ENCODE measurements at regions not wholly inside any gene's neighbourhood (a gene's known extent, or its start where the extent isn't known, plus 50 kb on each side); places are given as distances from the start of the nearest gene placed in this dataset.

- H3K4me1 ChIP-seq (ENCODE audit: low read depth, poor library complexity, severe bottlenecking), result peaks cover 9% of the 10 kb centered on the region
- H3K27ac ChIP-seq, result no peak overlapping the region
- no peak overlapping the region for H3K4me3 ChIP-seq (IDR thresholded peaks at IDR 0.05; ENCODE audit: insufficient read depth, low read depth, low read length)
- H3K36me3 ChIP-seq (ENCODE audit: insufficient read depth), result no peaks in the 10 kb centered on the region
- no peaks in the 10 kb centered on the region for H3K79me2 ChIP-seq (ENCODE audit: insufficient read depth, low read depth)
- no peak for TF ChIP-seq CTCF (conservative IDR thresholded peaks at IDR 0.05; ENCODE audit: low read depth, low read length)
- H3K9ac ChIP-seq, result no peak overlapping the region
- H3K27me3 ChIP-seq (ENCODE audit: insufficient read depth, low read depth), result no peaks in the 10 kb centered on the region
- H4K20me1 ChIP-seq (ENCODE audit: insufficient read depth), result no peaks in the 10 kb centered on the region
- no peak overlapping the region for H3K4me2 ChIP-seq
- no peak overlapping the region for H2AFZ ChIP-seq (ENCODE audit: low read depth)
These were observed 54.8 kb upstream of the PTHLH start for GRCh38 chr12:28027328-28027727.

GRCh38 chr12:28027947-28028724 is 55.6 kb upstream of the PTHLH start:
- no peak overlapping the region for H3K4me2 ChIP-seq
- no peaks in the 10 kb centered on the region for H3K36me3 ChIP-seq (ENCODE audit: insufficient read depth)
- H4K20me1 ChIP-seq (ENCODE audit: insufficient read depth), result no peaks in the 10 kb centered on the region
- no peak for TF ChIP-seq CTCF (conservative IDR thresholded peaks at IDR 0.05; ENCODE audit: low read depth, low read length)
- H2AFZ ChIP-seq (ENCODE audit: low read depth), result no peak overlapping the region
- no peak overlapping the region for H3K9ac ChIP-seq
- peaks cover 9% of the 10 kb centered on the region for H3K4me1 ChIP-seq (ENCODE audit: low read depth, poor library complexity, severe bottlenecking)
- H3K27ac ChIP-seq, result no peak overlapping the region
- no peaks in the 10 kb centered on the region for H3K79me2 ChIP-seq (ENCODE audit: insufficient read depth, low read depth)
- H3K27me3 ChIP-seq (ENCODE audit: insufficient read depth, low read depth), result no peaks in the 10 kb centered on the region
- H3K4me3 ChIP-seq (IDR thresholded peaks at IDR 0.05; ENCODE audit: insufficient read depth, low read depth, low read length), result no peak overlapping the region

- Histone ChIP-seq H4K20me1 (ENCODE audit: insufficient read depth) (no peaks in the 10 kb centered on the region), H3K27me3 (ENCODE audit: insufficient read depth, low read depth) (no peaks in the 10 kb centered on the region), H3K79me2 (ENCODE audit: insufficient read depth, low read depth) (no peaks in the 10 kb centered on the region), H3K9ac (no peak overlapping the region), H3K4me1 (ENCODE audit: low read depth, poor library complexity, severe bottlenecking) (no peaks in the 10 kb centered on the region), H3K36me3 (ENCODE audit: insufficient read depth) (no peaks in the 10 kb centered on the region), H3K27ac (no peak overlapping the region), H2AFZ (ENCODE audit: low read depth) (no peak overlapping the region), H3K4me3 (IDR thresholded peaks at IDR 0.05; ENCODE audit: insufficient read depth, low read depth, low read length) (no peak overlapping the region), H3K4me2 (no peak overlapping the region)
- TF ChIP-seq CTCF (conservative IDR thresholded peaks at IDR 0.05; ENCODE audit: low read depth, low read length), result no peak
These were observed 60.4 kb upstream of the PTHLH start for GRCh38 chr12:28032811-28033537.

- no peak overlapping the region for H3K4me2 ChIP-seq
- no peaks in the 10 kb centered on the region for H3K79me2 ChIP-seq (ENCODE audit: insufficient read depth, low read depth)
- no peaks in the 10 kb centered on the region for H4K20me1 ChIP-seq (ENCODE audit: insufficient read depth)
- H3K36me3 ChIP-seq (ENCODE audit: insufficient read depth), result no peaks in the 10 kb centered on the region
- no peaks in the 10 kb centered on the region for H3K4me1 ChIP-seq (ENCODE audit: low read depth, poor library complexity, severe bottlenecking)
- H2AFZ ChIP-seq (ENCODE audit: low read depth), result no peak overlapping the region
- TF ChIP-seq CTCF (conservative IDR thresholded peaks at IDR 0.05; ENCODE audit: low read depth, low read length), result no peak
- no peak overlapping the region for H3K27ac ChIP-seq
- no peak overlapping the region for H3K4me3 ChIP-seq (IDR thresholded peaks at IDR 0.05; ENCODE audit: insufficient read depth, low read depth, low read length)
- H3K27me3 ChIP-seq (ENCODE audit: insufficient read depth, low read depth), result no peaks in the 10 kb centered on the region
- no peak overlapping the region for H3K9ac ChIP-seq
These were observed 61.0 kb upstream of the PTHLH start for GRCh38 chr12:28033538-28033915.
